ENCODE measurements at regions not wholly inside any gene's neighbourhood (a gene's known extent, or its start where the extent isn't known, plus 50 kb on each side); places are given as distances from the start of the nearest gene placed in this dataset.

DNA sequence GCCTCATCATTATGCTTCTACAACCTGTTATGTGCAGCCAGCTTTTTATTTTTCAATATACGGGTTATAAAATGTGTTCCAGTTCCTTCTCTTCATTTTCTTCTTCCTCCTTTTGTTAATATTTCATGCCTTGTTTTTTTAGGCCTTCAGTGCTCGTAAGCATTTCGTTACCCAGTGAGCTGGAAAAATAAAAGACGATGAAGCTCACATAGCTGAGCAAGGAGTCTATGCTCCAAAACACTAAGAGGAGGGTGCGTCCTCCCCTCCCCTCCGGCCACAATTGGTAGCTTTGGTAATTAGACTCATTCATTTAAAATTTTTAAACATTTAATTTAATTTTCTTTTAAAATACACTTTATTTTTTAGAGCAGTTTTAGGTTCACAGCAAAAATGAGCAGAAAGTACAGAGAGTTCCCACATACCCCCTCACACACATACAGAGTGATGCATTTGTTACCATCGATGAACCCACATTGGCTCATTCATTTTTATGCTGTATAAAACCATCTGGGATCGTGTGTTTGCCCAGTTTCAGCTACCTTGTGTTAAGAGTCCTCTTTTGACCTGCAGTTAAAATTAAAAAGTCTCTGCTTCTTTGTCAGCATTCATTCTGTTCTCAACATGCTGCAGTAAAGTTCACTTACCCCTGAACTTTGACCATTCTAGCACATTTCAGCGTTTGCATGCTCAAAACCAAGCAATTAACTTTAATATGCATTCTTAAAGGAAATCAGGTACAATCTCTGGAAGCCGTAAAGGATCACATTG is 223.9 kb downstream of the LACC1 start:
- TF ChIP-seq SIN3A (IDR thresholded peaks at IDR 0.05; ENCODE audit: borderline replicate concordance, insufficient read depth, low read length) (no peak), POLR2AphosphoS5 (IDR thresholded peaks at IDR 0.05; ENCODE audit: low read depth, low read length) (no peak), TAF1 (IDR thresholded peaks at IDR 0.05; ENCODE audit: borderline replicate concordance, insufficient read depth, low read length) (no peak), FOXP2 (optimal IDR thresholded peaks at IDR 0.05; ENCODE audit: borderline replicate concordance, extremely low read depth, extremely low read length, insufficient read depth) (no peak)
- TF ChIP-seq, protein P1, sequence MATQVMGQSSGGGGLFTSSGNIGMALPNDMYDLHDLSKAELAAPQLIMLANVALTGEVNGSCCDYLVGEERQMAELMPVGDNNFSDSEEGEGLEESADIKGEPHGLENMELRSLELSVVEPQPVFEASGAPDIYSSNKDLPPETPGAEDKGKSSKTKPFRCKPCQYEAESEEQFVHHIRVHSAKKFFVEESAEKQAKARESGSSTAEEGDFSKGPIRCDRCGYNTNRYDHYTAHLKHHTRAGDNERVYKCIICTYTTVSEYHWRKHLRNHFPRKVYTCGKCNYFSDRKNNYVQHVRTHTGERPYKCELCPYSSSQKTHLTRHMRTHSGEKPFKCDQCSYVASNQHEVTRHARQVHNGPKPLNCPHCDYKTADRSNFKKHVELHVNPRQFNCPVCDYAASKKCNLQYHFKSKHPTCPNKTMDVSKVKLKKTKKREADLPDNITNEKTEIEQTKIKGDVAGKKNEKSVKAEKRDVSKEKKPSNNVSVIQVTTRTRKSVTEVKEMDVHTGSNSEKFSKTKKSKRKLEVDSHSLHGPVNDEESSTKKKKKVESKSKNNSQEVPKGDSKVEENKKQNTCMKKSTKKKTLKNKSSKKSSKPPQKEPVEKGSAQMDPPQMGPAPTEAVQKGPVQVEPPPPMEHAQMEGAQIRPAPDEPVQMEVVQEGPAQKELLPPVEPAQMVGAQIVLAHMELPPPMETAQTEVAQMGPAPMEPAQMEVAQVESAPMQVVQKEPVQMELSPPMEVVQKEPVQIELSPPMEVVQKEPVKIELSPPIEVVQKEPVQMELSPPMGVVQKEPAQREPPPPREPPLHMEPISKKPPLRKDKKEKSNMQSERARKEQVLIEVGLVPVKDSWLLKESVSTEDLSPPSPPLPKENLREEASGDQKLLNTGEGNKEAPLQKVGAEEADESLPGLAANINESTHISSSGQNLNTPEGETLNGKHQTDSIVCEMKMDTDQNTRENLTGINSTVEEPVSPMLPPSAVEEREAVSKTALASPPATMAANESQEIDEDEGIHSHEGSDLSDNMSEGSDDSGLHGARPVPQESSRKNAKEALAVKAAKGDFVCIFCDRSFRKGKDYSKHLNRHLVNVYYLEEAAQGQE (IDR thresholded peaks at IDR 0.05; ENCODE audit: insufficient read depth in 1 of 2, low read depth in 2 of 2, low read length in 2 of 2), result no peak

DNA sequence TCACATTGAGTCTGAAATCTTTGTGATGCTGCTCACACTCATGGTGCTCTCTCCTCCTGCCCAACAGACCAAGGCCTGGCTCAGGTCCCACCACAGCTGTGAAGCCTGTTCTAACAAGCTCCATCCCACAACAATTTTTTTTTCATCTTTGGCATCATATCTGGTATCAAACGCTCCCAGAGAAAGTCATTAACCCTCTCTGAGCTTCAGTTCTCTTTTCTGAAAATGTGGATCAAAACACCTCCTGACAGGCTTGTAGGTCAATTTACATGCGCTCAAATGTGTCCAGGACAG is 224.4 kb downstream of the LACC1 start:
- no peak for TF ChIP-seq TAF1 (IDR thresholded peaks at IDR 0.05; ENCODE audit: borderline replicate concordance, insufficient read depth, low read length)
- TF ChIP-seq FOXP2 (optimal IDR thresholded peaks at IDR 0.05; ENCODE audit: borderline replicate concordance, extremely low read depth, extremely low read length, insufficient read depth), result no peak

DNA sequence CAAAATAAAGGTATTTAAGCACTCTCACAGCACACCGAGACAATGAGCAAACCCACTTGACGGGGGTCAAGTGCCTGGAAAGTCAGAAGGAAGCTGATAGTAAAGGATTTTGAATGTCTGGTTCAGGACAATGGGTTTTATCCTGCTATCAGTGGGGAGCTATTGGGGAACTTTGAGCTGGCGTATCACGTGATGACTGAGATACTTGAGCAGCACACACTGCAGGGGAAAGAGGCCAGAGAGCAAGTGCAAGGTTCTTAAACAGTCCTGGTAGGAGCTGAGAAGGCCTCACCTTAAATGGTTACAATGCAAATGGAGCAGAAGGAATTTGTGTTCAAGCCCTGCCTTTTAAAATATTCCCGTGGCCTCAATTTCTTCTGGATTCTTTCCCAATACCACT is 225.3 kb downstream of the LACC1 start:
- TF ChIP-seq, protein P1 (IDR thresholded peaks at IDR 0.05; ENCODE audit: insufficient read depth in 1 of 2, low read depth in 2 of 2, low read length in 2 of 2), result no peak
- TF ChIP-seq TAF1 (IDR thresholded peaks at IDR 0.05; ENCODE audit: borderline replicate concordance, insufficient read depth, low read length) (no peak), FOXP2 (optimal IDR thresholded peaks at IDR 0.05; ENCODE audit: borderline replicate concordance, extremely low read depth, extremely low read length, insufficient read depth) (no peak), POLR2AphosphoS5 (IDR thresholded peaks at IDR 0.05; ENCODE audit: low read depth, low read length) (no peak), SIN3A (IDR thresholded peaks at IDR 0.05; ENCODE audit: borderline replicate concordance, insufficient read depth, low read length) (no peak)

DNA sequence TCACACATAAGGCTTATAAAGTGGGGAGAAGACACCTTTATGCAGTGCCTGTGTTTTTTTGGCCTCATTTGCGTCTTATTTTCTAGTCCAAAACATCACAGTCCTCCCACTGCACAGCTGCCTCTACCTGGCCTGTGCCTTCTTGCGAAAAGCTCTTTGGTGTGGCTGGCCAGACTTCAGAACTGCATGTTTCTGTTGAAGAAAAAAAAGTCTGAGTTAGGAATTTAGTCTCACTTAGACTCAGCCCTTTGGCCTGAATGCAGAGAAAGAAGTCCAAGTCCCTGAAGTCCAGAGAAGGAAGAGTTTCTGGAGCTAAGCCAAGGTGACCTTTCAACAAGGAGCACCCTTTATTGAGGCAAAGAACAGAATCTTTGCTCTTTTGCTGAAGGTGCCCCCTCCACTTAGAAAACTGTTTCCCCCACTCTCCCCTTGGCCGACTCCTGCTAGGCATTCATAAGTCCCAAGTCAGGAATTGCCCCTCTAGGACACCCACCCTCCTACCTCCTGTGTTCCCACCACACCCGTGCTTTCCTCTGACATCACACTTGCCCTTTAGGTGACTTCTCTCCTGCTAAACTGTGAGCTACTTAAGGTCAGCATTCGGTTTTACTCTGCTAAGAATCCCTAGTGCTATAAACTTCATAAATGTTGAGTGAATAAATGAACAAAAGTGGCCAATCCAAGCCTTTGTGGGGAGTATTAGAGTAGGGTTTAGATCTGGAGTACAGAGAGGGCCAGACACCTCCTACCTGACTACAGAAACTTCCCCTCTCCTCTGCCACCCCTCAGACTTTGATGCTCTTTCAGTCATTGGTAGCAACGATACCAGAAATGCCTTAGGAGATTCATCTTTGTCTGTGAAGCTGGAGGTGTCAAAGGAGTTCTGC is 226.8 kb downstream of the LACC1 start:
- TF ChIP-seq FOXP2 (optimal IDR thresholded peaks at IDR 0.05; ENCODE audit: borderline replicate concordance, extremely low read depth, extremely low read length, insufficient read depth) (no peak), SIN3A (IDR thresholded peaks at IDR 0.05; ENCODE audit: borderline replicate concordance, insufficient read depth, low read length) (no peak), POLR2AphosphoS5 (IDR thresholded peaks at IDR 0.05; ENCODE audit: low read depth, low read length) (no peak), TAF1 (IDR thresholded peaks at IDR 0.05; ENCODE audit: borderline replicate concordance, insufficient read depth, low read length) (no peak)
- TF ChIP-seq, protein P1 (IDR thresholded peaks at IDR 0.05; ENCODE audit: insufficient read depth in 1 of 2, low read depth in 2 of 2, low read length in 2 of 2), result no peak

DNA sequence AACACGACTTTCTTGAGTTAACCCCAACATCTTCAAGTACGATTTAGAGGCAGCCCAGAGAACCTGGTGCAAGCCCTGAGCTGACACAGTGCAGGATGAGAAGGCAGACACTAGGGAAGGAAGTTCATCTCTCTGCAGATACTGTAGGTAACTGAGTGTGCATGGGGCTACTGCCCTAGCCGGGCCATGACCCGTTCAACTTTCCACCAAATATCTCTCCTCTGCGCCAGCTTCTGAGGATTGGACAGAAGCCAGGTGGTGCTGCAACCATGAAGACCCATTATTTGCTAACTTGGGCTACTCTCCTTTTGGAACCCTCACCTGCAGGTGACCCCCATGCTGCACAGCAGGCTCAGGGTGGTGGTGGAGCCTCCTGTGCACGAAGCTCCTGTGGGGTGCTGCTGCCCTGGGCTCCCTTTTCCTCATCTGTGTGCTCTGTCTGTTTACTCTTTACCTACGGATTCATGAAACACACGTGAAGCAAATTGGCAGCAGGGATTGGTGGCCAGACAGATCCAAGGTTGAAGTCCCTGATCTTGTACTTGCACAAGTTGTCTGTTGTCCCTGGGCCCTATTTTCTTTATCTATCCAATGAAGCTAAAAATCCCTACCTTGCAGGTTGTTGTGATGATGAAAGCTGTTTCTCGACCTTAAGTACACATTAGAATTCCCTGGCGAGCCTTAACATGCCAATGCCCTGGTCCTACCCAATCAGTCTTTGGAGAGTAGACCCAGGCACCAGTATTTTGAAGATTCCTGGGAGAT is 227.8 kb downstream of the LACC1 start:
- no peak for TF ChIP-seq FOXP2 (optimal IDR thresholded peaks at IDR 0.05; ENCODE audit: borderline replicate concordance, extremely low read depth, extremely low read length, insufficient read depth)
- no peak for TF ChIP-seq POLR2AphosphoS5 (IDR thresholded peaks at IDR 0.05; ENCODE audit: low read depth, low read length)
- TF ChIP-seq TAF1 (IDR thresholded peaks at IDR 0.05; ENCODE audit: borderline replicate concordance, insufficient read depth, low read length), result no peak
- TF ChIP-seq, protein P1 (IDR thresholded peaks at IDR 0.05; ENCODE audit: insufficient read depth in 1 of 2, low read depth in 2 of 2, low read length in 2 of 2), result no peak
- no peak for TF ChIP-seq SIN3A (IDR thresholded peaks at IDR 0.05; ENCODE audit: borderline replicate concordance, insufficient read depth, low read length)

Data from PFSK-1 (cell line).